Type B pancreatic cell (in vitro differentiated cells): ENCODE measurements at regions not wholly inside any gene's neighbourhood (a gene's known extent, or its start where the extent isn't known, plus 50 kb on each side); places are given as distances from the start of the nearest gene placed in this dataset.
A peak's percentile ranks its signal among the peaks of the same experiment; 100 is the strongest.
"Not testable (repeated sequence)": the region's sequence is repeated elsewhere in the genome, so short reads cannot be mapped to it uniquely, and the experiment has no call there.

Experiments used
- DNase-seq: peaks from one replicate; pipeline ENCODE4 v3.0.0; 2021; ENCODE audit warnings: mixed read lengths; ENCODE audit not compliant: unreplicated experiment; ENCODE audit errors: extremely low spot score
- H3K27ac Mint-ChIP-seq: 2 replicates; pipeline ENCODE4 v1.8.0; 2021; ENCODE audit warnings: mild to moderate bottlenecking, mixed read lengths
- H3K27me3 Mint-ChIP-seq: 2 replicates; pipeline ENCODE4 v1.8.0; 2021; ENCODE audit warnings: mixed read lengths
- H3K36me3 Mint-ChIP-seq: 2 replicates; pipeline ENCODE4 v1.8.0; 2021; ENCODE audit warnings: mixed read lengths
- H3K4me1 Mint-ChIP-seq: one replicate; pipeline ENCODE4 v1.8.0; 2021; ENCODE audit warnings: mixed read lengths; ENCODE audit not compliant: unreplicated experiment
- H3K4me3 Mint-ChIP-seq: 2 replicates; pipeline ENCODE4 v1.8.0; 2021; ENCODE audit warnings: mild to moderate bottlenecking, mixed read lengths
- H3K9me3 Mint-ChIP-seq: 2 replicates; pipeline ENCODE4 v1.8.0; 2021; ENCODE audit warnings: mixed read lengths
- TF ChIP-seq, protein P1 (sequence below): fragments of 200-600 bp; sonication (generic); conservative IDR thresholded peaks from 2 replicates; pipeline ENCODE4 v1.5.0; 2021; ENCODE audit warnings: antibody characterized with exemption, mild to moderate bottlenecking

DNA sequence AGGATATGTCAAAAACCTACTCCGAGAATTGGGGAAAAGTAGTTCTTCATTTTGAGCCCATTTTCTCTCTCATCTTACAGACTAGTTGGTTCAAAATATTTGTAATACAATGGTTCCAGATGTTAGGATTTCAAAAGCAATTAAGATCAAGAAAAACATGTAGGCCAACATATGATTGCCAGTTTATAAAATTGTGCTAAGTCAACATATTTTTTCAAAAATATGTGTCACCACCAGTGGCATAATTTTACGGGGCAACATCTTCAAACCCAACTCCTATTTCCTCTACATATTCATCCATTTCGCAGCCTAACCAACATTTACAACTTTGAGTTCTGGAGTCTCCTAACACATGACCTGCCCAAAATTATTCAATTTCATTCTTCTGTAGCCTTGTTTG lies 514.5 kb upstream of the TPK1 start:
- H3K27ac Mint-ChIP-seq, result no peak overlapping the region
- H3K27me3 Mint-ChIP-seq, result no peaks in the 10 kb centered on the region
- no peak for DNase-seq
- TF ChIP-seq, protein P1, sequence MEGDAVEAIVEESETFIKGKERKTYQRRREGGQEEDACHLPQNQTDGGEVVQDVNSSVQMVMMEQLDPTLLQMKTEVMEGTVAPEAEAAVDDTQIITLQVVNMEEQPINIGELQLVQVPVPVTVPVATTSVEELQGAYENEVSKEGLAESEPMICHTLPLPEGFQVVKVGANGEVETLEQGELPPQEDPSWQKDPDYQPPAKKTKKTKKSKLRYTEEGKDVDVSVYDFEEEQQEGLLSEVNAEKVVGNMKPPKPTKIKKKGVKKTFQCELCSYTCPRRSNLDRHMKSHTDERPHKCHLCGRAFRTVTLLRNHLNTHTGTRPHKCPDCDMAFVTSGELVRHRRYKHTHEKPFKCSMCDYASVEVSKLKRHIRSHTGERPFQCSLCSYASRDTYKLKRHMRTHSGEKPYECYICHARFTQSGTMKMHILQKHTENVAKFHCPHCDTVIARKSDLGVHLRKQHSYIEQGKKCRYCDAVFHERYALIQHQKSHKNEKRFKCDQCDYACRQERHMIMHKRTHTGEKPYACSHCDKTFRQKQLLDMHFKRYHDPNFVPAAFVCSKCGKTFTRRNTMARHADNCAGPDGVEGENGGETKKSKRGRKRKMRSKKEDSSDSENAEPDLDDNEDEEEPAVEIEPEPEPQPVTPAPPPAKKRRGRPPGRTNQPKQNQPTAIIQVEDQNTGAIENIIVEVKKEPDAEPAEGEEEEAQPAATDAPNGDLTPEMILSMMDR, result no peak
- no peaks in the 10 kb centered on the region for H3K9me3 Mint-ChIP-seq
- H3K4me1 Mint-ChIP-seq, result no peaks in the 10 kb centered on the region
- H3K36me3 Mint-ChIP-seq, result no peaks in the 10 kb centered on the region
- no peak overlapping the region for H3K4me3 Mint-ChIP-seq

DNA sequence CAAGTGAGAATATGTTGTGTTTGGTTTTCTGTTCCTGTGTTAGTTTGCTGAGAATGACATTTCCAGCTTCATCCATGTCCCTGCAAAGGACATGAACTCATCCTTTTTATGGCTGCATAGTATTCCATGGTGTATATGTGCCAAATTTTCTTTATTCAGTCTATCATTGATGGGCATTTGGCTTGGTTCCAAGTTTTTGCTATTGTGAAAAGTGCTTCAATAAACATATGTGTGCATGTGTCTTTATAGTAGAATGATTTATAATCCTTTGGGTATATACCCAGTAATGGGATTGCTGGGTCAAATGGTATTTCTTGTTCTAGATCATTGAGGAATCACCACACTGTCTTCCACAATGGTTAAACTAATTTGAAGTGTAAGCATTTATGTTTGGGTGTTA lies 513.6 kb upstream of the TPK1 start:
- not testable (repeated sequence) for H3K4me1 Mint-ChIP-seq, H3K36me3 Mint-ChIP-seq

DNA sequence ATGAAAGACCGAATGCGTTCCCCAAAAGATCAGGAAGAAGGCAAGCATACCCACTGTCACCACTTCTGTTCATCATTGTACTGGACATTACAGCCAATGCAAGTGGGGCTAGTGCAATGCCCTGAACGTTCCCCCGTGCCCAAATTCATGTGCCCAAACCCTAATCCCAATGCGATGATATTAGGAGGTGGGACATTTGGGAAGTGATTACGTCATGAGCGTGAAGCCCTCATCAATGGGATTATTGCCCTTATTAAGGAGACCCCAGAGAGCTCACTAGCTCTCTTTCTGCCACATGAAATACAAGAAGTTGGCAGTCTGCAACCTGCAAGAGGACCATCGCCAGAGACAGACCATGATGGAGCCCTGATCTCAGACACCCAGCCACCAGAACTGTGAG lies 511.4 kb upstream of the TPK1 start:
- TF ChIP-seq, protein P1, result no peak
- no peaks in the 10 kb centered on the region for H3K4me1 Mint-ChIP-seq
- H3K27ac Mint-ChIP-seq, result no peak overlapping the region
- H3K9me3 Mint-ChIP-seq, result no peaks in the 10 kb centered on the region
- no peak for DNase-seq
- H3K4me3 Mint-ChIP-seq, result no peak overlapping the region
- H3K36me3 Mint-ChIP-seq, result no peaks in the 10 kb centered on the region
- H3K27me3 Mint-ChIP-seq, result no peaks in the 10 kb centered on the region

More for the DNA sequence above, 513.6 kb upstream of the TPK1 start:
- not testable (repeated sequence) for H3K9me3 Mint-ChIP-seq, H3K27me3 Mint-ChIP-seq, H3K4me3 Mint-ChIP-seq, H3K27ac Mint-ChIP-seq, DNase-seq

DNA sequence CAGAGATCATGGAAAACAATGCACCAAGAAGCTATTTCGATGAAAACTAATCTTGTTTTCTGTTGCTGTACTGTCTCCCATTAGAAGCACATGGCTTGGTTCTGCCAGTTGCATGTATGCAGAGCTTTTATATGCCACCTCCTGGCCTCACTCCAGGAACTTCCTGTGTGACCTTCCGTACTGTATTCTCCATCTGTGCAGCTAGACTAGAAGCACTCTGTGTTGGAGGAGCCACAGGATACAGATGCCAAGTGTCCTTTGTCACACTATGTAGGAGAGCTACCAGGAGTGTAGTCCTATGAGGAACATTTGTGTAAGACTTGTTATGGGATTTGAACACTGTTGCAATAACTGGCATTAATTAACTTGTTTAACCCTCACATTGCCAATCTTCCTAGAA lies 503.5 kb upstream of the TPK1 start:
- H3K27me3 Mint-ChIP-seq, result no peaks in the 10 kb centered on the region
- peaks cover 6% of the 10 kb centered on the region for H3K9me3 Mint-ChIP-seq
- no peak overlapping the region for H3K4me3 Mint-ChIP-seq
- no peaks in the 10 kb centered on the region for H3K36me3 Mint-ChIP-seq
- H3K27ac Mint-ChIP-seq, result no peak overlapping the region
- no peak for DNase-seq
- TF ChIP-seq, protein P1, result no peak
- H3K4me1 Mint-ChIP-seq, result no peaks in the 10 kb centered on the region

DNA sequence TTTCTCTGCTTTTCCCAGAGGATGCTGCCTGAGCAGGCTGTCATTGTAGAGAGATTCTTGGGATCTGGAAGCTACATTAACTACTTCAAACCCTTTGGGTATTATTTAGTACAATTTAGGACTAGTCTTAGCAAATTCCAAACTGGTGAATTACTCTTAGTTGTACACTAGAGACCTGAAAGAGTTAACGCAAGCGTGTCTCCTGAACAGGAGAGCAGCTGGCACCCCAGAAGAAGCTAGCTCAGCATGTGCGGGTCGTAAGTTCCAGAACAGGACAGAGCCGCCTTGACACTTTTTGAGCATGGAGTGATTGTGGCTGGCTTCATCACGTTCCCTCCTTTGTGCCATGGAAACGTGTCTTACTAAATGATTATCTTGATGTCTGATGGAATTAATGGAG lies 495.7 kb upstream of the TPK1 start:
- no peaks in the 10 kb centered on the region for H3K36me3 Mint-ChIP-seq
- TF ChIP-seq, protein P1, result no peak
- H3K4me3 Mint-ChIP-seq, result no peak overlapping the region
- no peak for DNase-seq
- no peaks in the 10 kb centered on the region for H3K27me3 Mint-ChIP-seq
- H3K4me1 Mint-ChIP-seq, result no peaks in the 10 kb centered on the region
- no peak overlapping the region for H3K27ac Mint-ChIP-seq
- H3K9me3 Mint-ChIP-seq, result no peaks in the 10 kb centered on the region

DNA sequence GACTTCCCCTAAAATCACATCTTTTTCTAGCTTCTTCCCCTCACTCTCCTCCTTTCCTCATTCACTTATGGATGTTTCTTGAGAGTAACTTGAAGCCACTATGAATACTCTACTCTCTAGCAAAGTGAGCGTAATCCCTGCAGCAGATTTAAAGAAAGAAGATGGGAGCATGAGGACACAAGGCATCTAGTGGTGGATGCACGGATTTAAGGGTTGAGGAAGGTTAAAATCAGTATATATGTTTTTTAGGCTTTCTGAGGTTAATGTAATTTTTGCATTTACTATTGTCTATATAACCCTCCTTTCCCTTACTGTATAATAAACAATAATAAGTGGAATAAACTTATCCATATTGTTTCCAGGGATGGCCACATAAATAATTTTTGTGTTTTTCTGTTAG lies 495.2 kb upstream of the TPK1 start:
- H3K4me3 Mint-ChIP-seq, result no peak overlapping the region
- no peak overlapping the region for H3K27ac Mint-ChIP-seq
- DNase-seq, result no peak
- TF ChIP-seq, protein P1, result peak; percentile 59
- H3K4me1 Mint-ChIP-seq, result no peaks in the 10 kb centered on the region
- no peaks in the 10 kb centered on the region for H3K27me3 Mint-ChIP-seq
- no peaks in the 10 kb centered on the region for H3K9me3 Mint-ChIP-seq
- no peaks in the 10 kb centered on the region for H3K36me3 Mint-ChIP-seq
